MM.1S (cell line): ENCODE measurements at regions not wholly inside any gene's neighbourhood (a gene's known extent, or its start where the extent isn't known, plus 50 kb on each side); places are given as distances from the start of the nearest gene placed in this dataset.

Experiments used
- CTCF ChIP-seq: fragments of 300-600 bp; sonication (generic); IDR thresholded peaks from 2 replicates; pipeline ENCODE4 v1.5.1; 2016; ENCODE audit warnings: antibody characterized with exemption, low read length, mixed read lengths
- EZH2phosphoT487 ChIP-seq: fragments of 300-600 bp; sonication (generic); IDR thresholded peaks from 2 replicates; pipeline ENCODE4 v1.6.1; 2018; ENCODE audit warnings: antibody characterized with exemption, low read length

DNA sequence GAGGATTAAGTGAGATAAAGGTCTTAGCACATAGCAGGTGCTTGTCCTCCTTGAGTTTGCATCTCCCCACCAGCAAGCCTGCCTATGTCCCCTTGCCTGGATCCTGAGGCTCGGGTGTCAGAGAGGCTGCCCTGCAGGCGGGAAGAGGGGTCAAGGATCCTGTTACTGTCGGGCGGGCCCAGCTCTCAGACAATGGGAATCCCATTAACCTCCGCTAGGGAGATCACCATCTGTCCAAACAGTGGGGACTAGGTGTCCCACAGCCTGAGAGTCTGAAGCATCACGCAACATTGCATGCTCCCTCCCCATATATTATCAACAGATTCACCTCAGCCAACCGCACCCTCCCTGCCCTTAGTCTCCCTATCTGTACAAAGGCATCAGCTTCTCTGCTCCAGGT, 151.4 kb downstream of the FBLN2 start:
- TF ChIP-seq CTCF (no peak), EZH2phosphoT487 (no peak)
